ENCODE measurements at regions not wholly inside any gene's neighbourhood (a gene's known extent, or its start where the extent isn't known, plus 50 kb on each side); places are given as distances from the start of the nearest gene placed in this dataset.

- TF ChIP-seq CTCF (IDR thresholded peaks at IDR 0.05; ENCODE audit: low read length) (no peak), EZH2phosphoT487 (IDR thresholded peaks at IDR 0.05; ENCODE audit: low read length) (no peak), EZH2 (optimal IDR thresholded peaks at IDR 0.05; ENCODE audit: low read depth, low read length) (no peak)
Observed at GRCh38 chr12:90027889-90028634, 319.4 kb upstream of the ATP2B1 start.
